Right lobe of liver (tissue), 4 donors: ENCODE measurements at regions not wholly inside any gene's neighbourhood (a gene's known extent, or its start where the extent isn't known, plus 50 kb on each side); places are given as distances from the start of the nearest gene placed in this dataset.

Experiments
- CTCF ChIP-seq, 4 donors: fragments of 200-600 bp in 3 of 4; fragments of 450-650 bp in 1 of 4; IDR thresholded peaks; one replicate each; pipeline versions ENCODE4 v1.5.1 to v1.8.0; 2016 to 2022; ENCODE audit warnings: antibody characterized with exemption in 4 of 4, mild to moderate bottlenecking in 2 of 4
- POLR2A ChIP-seq: fragments of 450-650 bp; IDR thresholded peaks from one replicate; pipeline ENCODE4 v1.6.1; 2017; ENCODE audit warnings: antibody characterized with exemption, mild to moderate bottlenecking
- donor health status: DM: no; HTN: no; CAD: no.
- donor health status: DM: no; HTN: no; CAD: no.
- donor health status: DM: no; HTN: yes; CAD: no.

GRCh38 chr5:86749841-86750240, 132.1 kb downstream of the COX7C start:
- no peak for TF ChIP-seq CTCF (IDR thresholded peaks at IDR 0.05)
- TF ChIP-seq POLR2A: no peak
